ENCODE measurements at regions not wholly inside any gene's neighbourhood (a gene's known extent, or its start where the extent isn't known, plus 50 kb on each side); places are given as distances from the start of the nearest gene placed in this dataset.

GRCh38 chr3:72350761-72351505, 497.3 kb downstream of the SHQ1 start:
- DNase-seq: no peak

DNA sequence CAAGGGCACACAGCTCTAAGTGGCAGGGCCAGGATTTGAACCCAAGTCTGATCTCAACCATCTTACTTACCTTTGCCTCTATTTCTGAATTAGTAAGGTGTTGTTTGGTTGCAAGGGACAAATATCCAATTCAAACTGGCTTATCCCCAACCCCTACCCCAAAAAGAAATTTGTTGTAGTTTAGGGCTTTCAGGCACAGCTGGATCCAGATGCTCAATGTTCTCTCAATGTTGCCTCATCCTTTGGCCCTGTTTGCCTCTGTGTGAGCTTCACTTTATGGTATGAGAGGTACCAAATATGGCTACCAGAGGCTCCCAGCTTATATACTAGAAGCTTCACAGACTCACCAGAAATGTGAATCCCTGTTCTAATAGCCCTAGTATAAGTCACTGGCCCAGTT, 499.9 kb downstream of the SHQ1 start:
- Mint-ChIP-seq H3K36me3 (no peaks in the 10 kb centered on the region), H3K4me3 (peak overlapping the region; percentile 62), H3K27me3 (ENCODE audit: low read depth in 2 of 2) (no peaks in the 10 kb centered on the region), H3K9me3 (no peaks in the 10 kb centered on the region), H3K27ac (peak overlapping the region; percentile 21 to 77), H3K4me1 (peaks cover 54 to 60% of the 10 kb centered on the region in 2 donors)
- Histone ChIP-seq H3K4me3 (ENCODE audit: low read length) (no peak overlapping the region), H3K27me3 (ENCODE audit: control insufficient read depth, insufficient read depth, low read length) (no peaks in the 10 kb centered on the region), H3K9me3 (ENCODE audit: control insufficient read depth, insufficient read depth, low read length) (no peaks in the 10 kb centered on the region), H3K27ac (ENCODE audit: low read length) (no peak overlapping the region), H3K4me1 (ENCODE audit: control insufficient read depth, insufficient read depth, low read length) (peaks cover 55% of the 10 kb centered on the region), H3K36me3 (ENCODE audit: control insufficient read depth, insufficient read depth, low read length) (no peaks in the 10 kb centered on the region)
- intact Hi-C loops (cut with micrococcal nuclease): no loop called here
- ATAC-seq (no peak), DNase-seq (no peak)
- TF ChIP-seq, protein P1, sequence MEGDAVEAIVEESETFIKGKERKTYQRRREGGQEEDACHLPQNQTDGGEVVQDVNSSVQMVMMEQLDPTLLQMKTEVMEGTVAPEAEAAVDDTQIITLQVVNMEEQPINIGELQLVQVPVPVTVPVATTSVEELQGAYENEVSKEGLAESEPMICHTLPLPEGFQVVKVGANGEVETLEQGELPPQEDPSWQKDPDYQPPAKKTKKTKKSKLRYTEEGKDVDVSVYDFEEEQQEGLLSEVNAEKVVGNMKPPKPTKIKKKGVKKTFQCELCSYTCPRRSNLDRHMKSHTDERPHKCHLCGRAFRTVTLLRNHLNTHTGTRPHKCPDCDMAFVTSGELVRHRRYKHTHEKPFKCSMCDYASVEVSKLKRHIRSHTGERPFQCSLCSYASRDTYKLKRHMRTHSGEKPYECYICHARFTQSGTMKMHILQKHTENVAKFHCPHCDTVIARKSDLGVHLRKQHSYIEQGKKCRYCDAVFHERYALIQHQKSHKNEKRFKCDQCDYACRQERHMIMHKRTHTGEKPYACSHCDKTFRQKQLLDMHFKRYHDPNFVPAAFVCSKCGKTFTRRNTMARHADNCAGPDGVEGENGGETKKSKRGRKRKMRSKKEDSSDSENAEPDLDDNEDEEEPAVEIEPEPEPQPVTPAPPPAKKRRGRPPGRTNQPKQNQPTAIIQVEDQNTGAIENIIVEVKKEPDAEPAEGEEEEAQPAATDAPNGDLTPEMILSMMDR (IDR thresholded peaks at IDR 0.05): no peak

More at GRCh38 chr3:72350761-72351505, 497.3 kb downstream of the SHQ1 start:
- no peaks in the 10 kb centered on the region for H3K27me3 Mint-ChIP-seq (ENCODE audit: low read depth in 2 of 2)
- H3K4me1 ChIP-seq (ENCODE audit: control insufficient read depth, insufficient read depth, low read length): peaks cover 33% of the 10 kb centered on the region
- no peaks in the 10 kb centered on the region for H3K9me3 ChIP-seq (ENCODE audit: control insufficient read depth, insufficient read depth, low read length)
- H3K36me3 Mint-ChIP-seq: no peaks in the 10 kb centered on the region
- ATAC-seq: no peak
- H3K27ac Mint-ChIP-seq: no peak overlapping the region
- WGBS (ENCODE audit: insufficient coverage): 81% methylated on average over 15 of the region's 15 CpGs
- no peaks in the 10 kb centered on the region for H3K36me3 ChIP-seq (ENCODE audit: control insufficient read depth, insufficient read depth, low read length)
- TF ChIP-seq, protein P1 (IDR thresholded peaks at IDR 0.05): no peak
- no peak overlapping the region for H3K27ac ChIP-seq (ENCODE audit: low read length)
- H3K27me3 ChIP-seq (ENCODE audit: control insufficient read depth, insufficient read depth, low read length): no peaks in the 10 kb centered on the region
- intact Hi-C loops (cut with micrococcal nuclease): no loop called here
- H3K4me3 Mint-ChIP-seq: no peak overlapping the region
- no peaks in the 10 kb centered on the region for H3K9me3 Mint-ChIP-seq
- no peak overlapping the region for H3K4me3 ChIP-seq (ENCODE audit: low read length)
- peaks cover 29 to 35% of the 10 kb centered on the region in 2 donors for H3K4me1 Mint-ChIP-seq

DNA sequence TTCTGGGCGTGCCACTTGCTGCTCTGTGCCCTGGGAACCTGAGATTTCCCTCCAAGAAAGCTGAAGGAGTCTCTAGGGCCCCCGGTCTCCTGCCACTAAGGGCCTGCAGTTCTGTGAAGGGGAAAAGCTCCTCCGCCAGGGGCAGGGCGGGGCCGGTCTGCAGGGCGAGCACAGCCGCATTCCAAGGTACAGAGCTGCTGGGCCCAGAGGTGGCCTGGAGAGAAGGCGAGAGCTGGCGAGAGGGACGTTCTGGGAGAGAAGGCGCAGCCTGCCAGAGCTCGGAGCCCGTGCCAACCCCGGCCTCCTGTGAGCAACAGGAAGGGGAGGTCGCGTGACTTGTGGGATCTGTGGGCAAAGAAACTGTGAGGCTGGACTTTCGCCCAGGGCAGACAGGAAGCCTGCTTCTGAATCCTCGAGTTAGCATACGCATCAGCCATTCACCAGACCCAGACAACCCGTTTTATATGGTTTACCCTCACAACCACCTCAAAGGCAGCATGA, 500.4 kb downstream of the SHQ1 start:
- TF ChIP-seq, protein P1 (IDR thresholded peaks at IDR 0.05): no peak
- H3K4me1 ChIP-seq (ENCODE audit: control insufficient read depth, insufficient read depth, low read length): peaks cover 58% of the 10 kb centered on the region
- 21% methylated on average over 20 of the region's 20 CpGs for WGBS (ENCODE audit: insufficient coverage)
- H3K27ac ChIP-seq (ENCODE audit: low read length): no peak overlapping the region
- H3K9me3 ChIP-seq (ENCODE audit: control insufficient read depth, insufficient read depth, low read length): no peaks in the 10 kb centered on the region
- peaks cover 59 to 65% of the 10 kb centered on the region in 2 donors for H3K4me1 Mint-ChIP-seq
- H3K27me3 ChIP-seq (ENCODE audit: control insufficient read depth, insufficient read depth, low read length): no peaks in the 10 kb centered on the region
- no peaks in the 10 kb centered on the region for H3K36me3 Mint-ChIP-seq
- no peaks in the 10 kb centered on the region for H3K9me3 Mint-ChIP-seq
- DNase-seq: peak; percentile 35 to 70
- H3K27me3 Mint-ChIP-seq (ENCODE audit: low read depth in 2 of 2): no peaks in the 10 kb centered on the region
- H3K4me3 Mint-ChIP-seq: peak overlapping the region; percentile 62
- H3K4me3 ChIP-seq (ENCODE audit: low read length): no peak overlapping the region
- no peaks in the 10 kb centered on the region for H3K36me3 ChIP-seq (ENCODE audit: control insufficient read depth, insufficient read depth, low read length)
- peak overlapping the region; percentile 21 to 77 for H3K27ac Mint-ChIP-seq
- intact Hi-C loops (cut with micrococcal nuclease): no loop called here
- ATAC-seq: peak; percentile 41 to 84 (median 73)
